ENCODE measurements at regions not wholly inside any gene's neighbourhood (a gene's known extent, or its start where the extent isn't known, plus 50 kb on each side); places are given as distances from the start of the nearest gene placed in this dataset.
"Not testable (repeated sequence)": the region's sequence is repeated elsewhere in the genome, so short reads cannot be mapped to it uniquely, and the experiment has no call there.

- no peak for DNase-seq
Observed at GRCh38 chr5:172545291-172545801, 91.0 kb upstream of the SH3PXD2B start.

- DNase-seq, result no peak
Observed at GRCh38 chr5:172544371-172545095, 90.2 kb upstream of the SH3PXD2B start.

- no peak for DNase-seq
Observed at GRCh38 chr5:172543484-172544298, 89.4 kb upstream of the SH3PXD2B start.

GRCh38 chr5:172542651-172543131 is 88.4 kb upstream of the SH3PXD2B start:
- no peak for DNase-seq

GRCh38 chr5:172541773-172542136 is 87.4 kb upstream of the SH3PXD2B start:
- no peak for DNase-seq

GRCh38 chr5:172541099-172541772 is 86.9 kb upstream of the SH3PXD2B start:
- no peak for DNase-seq

- DNase-seq, result no peak
Observed at GRCh38 chr5:172540099-172540870, 86.0 kb upstream of the SH3PXD2B start.

- no peak for DNase-seq
Observed at GRCh38 chr5:172535108-172535445, 80.8 kb upstream of the SH3PXD2B start.

GRCh38 chr5:172534229-172535107 is 80.1 kb upstream of the SH3PXD2B start:
- no peak for DNase-seq

GRCh38 chr5:172533399-172534228 is 79.3 kb upstream of the SH3PXD2B start:
- DNase-seq, result no peak

- no peak for DNase-seq
Observed at GRCh38 chr5:172533058-172533398, 78.7 kb upstream of the SH3PXD2B start.

GRCh38 chr5:172532439-172532838 is 78.1 kb upstream of the SH3PXD2B start:
- not testable (repeated sequence) for DNase-seq

GRCh38 chr5:172531704-172532026 is 77.3 kb upstream of the SH3PXD2B start:
- no peak for DNase-seq

- peak; percentile 75 for DNase-seq
Observed at GRCh38 chr5:172530878-172531703, 76.8 kb upstream of the SH3PXD2B start.

- no peak for DNase-seq
Observed at GRCh38 chr5:172530406-172530805, 76.1 kb upstream of the SH3PXD2B start.

GRCh38 chr5:172529896-172530295 is 75.6 kb upstream of the SH3PXD2B start:
- DNase-seq, result no peak

- DNase-seq, result no peak
Observed at GRCh38 chr5:172528440-172528839, 74.1 kb upstream of the SH3PXD2B start.

GRCh38 chr5:172527559-172527958 is 73.2 kb upstream of the SH3PXD2B start:
- DNase-seq, result no peak

- no peak for DNase-seq
Observed at GRCh38 chr5:172525996-172526360, 71.7 kb upstream of the SH3PXD2B start.

All from MV-4-11 (cell line).